GM23338 (cell line): ENCODE measurements at regions not wholly inside any gene's neighbourhood (a gene's known extent, or its start where the extent isn't known, plus 50 kb on each side); places are given as distances from the start of the nearest gene placed in this dataset.

Experiments
- ATAC-seq: fragments of 200-7000 bp; cut with Tn5 transposase; 3 replicates; pipeline ENCODE4 v1.9.1; 2020
- DNase-seq: peaks from one replicate; pipeline ENCODE4 v3.0.0-alpha.2; 2015; ENCODE audit warnings: low spot score
- H2AFZ ChIP-seq: fragments of 200-600 bp; sonication (generic); 2 replicates; pipeline ENCODE4 v1.8.0; 2016; ENCODE audit warnings: antibody characterized with exemption, mild to moderate bottlenecking, moderate library complexity
- H3F3A ChIP-seq: fragments of 200-600 bp; sonication (generic); replicated peaks from 2 replicates; pipeline ENCODE4 v1.8.0; 2017; ENCODE audit warnings: antibody characterized with exemption, mixed run types, low read depth
- H3K27ac ChIP-seq: fragments of 200-600 bp; sonication (generic); 2 replicates; pipeline ENCODE4 v1.6.1; 2016; ENCODE audit warnings: low read depth
- H3K27me3 ChIP-seq: fragments of 200-600 bp; sonication (generic); 2 replicates; pipeline ENCODE4 v1.8.0; 2016; ENCODE audit warnings: mild to moderate bottlenecking, mixed run types, moderate library complexity; ENCODE audit not compliant: insufficient read depth
- H3K36me3 ChIP-seq: fragments of 200-600 bp; sonication (generic); 2 replicates; pipeline ENCODE4 v1.8.0; 2016; ENCODE audit warnings: mild to moderate bottlenecking; ENCODE audit not compliant: insufficient read depth
- H3K4me1 ChIP-seq: fragments of 200-600 bp; sonication (generic); 2 replicates; pipeline ENCODE4 v1.8.0; 2016; ENCODE audit warnings: mild to moderate bottlenecking, moderate library complexity; ENCODE audit not compliant: insufficient read depth
- H3K4me2 ChIP-seq: fragments of 200-600 bp; sonication (generic); 2 replicates; pipeline ENCODE4 v1.7.1; 2017; ENCODE audit warnings: mixed run types
- H3K4me3 ChIP-seq: fragments of 200-600 bp; sonication (generic); 2 replicates; pipeline ENCODE4 v1.6.1; 2016; ENCODE audit warnings: mixed run types
- H3K79me2 ChIP-seq: fragments of 200-600 bp; sonication (generic); replicated peaks from 2 replicates; pipeline ENCODE4 v1.8.0; 2017; ENCODE audit warnings: mild to moderate bottlenecking; ENCODE audit not compliant: insufficient read depth
- H3K9me2 ChIP-seq: fragments of 200-600 bp; sonication (generic); 2 replicates; pipeline ENCODE4 v1.8.0; 2017; ENCODE audit not compliant: insufficient read depth
- H4K20me1 ChIP-seq: fragments of 200-600 bp; sonication (generic); replicated peaks from 2 replicates; pipeline ENCODE4 v1.8.0; 2017; ENCODE audit warnings: mild to moderate bottlenecking; ENCODE audit not compliant: insufficient read depth
- H3K27ac Mint-ChIP-seq: 2 replicates; pipeline ENCODE4 v1.8.0; 2020; ENCODE audit warnings: inconsistent platforms, mild to moderate bottlenecking, moderate library complexity, mixed read lengths
- H3K27me3 Mint-ChIP-seq: 3 replicates; pipeline ENCODE4 v1.8.0; 2022; ENCODE audit warnings: low read depth, mild to moderate bottlenecking, moderate library complexity, mixed read lengths, inconsistent platforms; ENCODE audit not compliant: insufficient read depth, poor library complexity
- H3K36me3 Mint-ChIP-seq: 3 replicates; pipeline ENCODE4 v1.8.0; 2021; ENCODE audit warnings: low read depth, mild to moderate bottlenecking, inconsistent platforms, moderate library complexity, mixed read lengths
- H3K4me1 Mint-ChIP-seq: 3 replicates; pipeline ENCODE4 v1.8.0; 2020; ENCODE audit warnings: mild to moderate bottlenecking, inconsistent platforms, mixed read lengths
- H3K4me3 Mint-ChIP-seq: 3 replicates; pipeline ENCODE4 v1.8.0; 2021; ENCODE audit warnings: moderate library complexity, mild to moderate bottlenecking, inconsistent platforms, mixed read lengths
- H3K9me3 Mint-ChIP-seq: 3 replicates; pipeline ENCODE4 v1.8.0; 2020; ENCODE audit warnings: moderate library complexity, mild to moderate bottlenecking, inconsistent platforms, mixed read lengths
- CREB1 ChIP-seq: fragments of 250-450 bp; sonication (Bioruptor Pico); IDR thresholded peaks from 2 replicates; pipeline ENCODE4 v1.5.0; 2020; ENCODE audit warnings: low read depth, mild to moderate bottlenecking, moderate library complexity
- CTCF ChIP-seq, 2 experiments: fragments of 200-600 bp in 1 of 2; sonication (generic) in 1 of 2; conservative IDR thresholded peaks; 2 replicates each; pipeline versions ENCODE4 v1.5.1 to v1.6.1; 2016 to 2017; ENCODE audit warnings: antibody characterized with exemption in 2 of 2, low read depth in 2 of 2, mild to moderate bottlenecking in 2 of 2, moderate library complexity in 1 of 2
- EZH2 ChIP-seq: fragments of 200-600 bp; sonication (generic); IDR thresholded peaks from one replicate; pipeline ENCODE4 v1.8.0; 2017; ENCODE audit warnings: antibody characterized with exemption, mild to moderate bottlenecking, low read depth; ENCODE audit not compliant: unreplicated experiment
- EZH2phosphoT487 ChIP-seq: fragments of 200-600 bp; sonication (generic); IDR thresholded peaks from one replicate; pipeline ENCODE4 v1.8.1; 2018; ENCODE audit warnings: antibody characterized with exemption; ENCODE audit not compliant: unreplicated experiment
- JUNB ChIP-seq: IDR thresholded peaks from one replicate; pipeline ENCODE4 v1.6.1; 2016; ENCODE audit warnings: antibody characterized with exemption; ENCODE audit not compliant: unreplicated experiment
- NANOG ChIP-seq: IDR thresholded peaks from 2 replicates; pipeline ENCODE4 v1.6.1; 2016; ENCODE audit warnings: antibody characterized with exemption, borderline replicate concordance
- POLR2AphosphoS5 ChIP-seq: IDR thresholded peaks from 2 replicates; pipeline ENCODE4 v1.6.1; 2016; ENCODE audit warnings: antibody characterized with exemption, low read depth
- REST ChIP-seq: IDR thresholded peaks from one replicate; pipeline ENCODE4 v1.6.1; 2018; ENCODE audit warnings: antibody characterized with exemption; ENCODE audit not compliant: unreplicated experiment
- STAT1 ChIP-seq: IDR thresholded peaks from one replicate; pipeline ENCODE4 v1.6.1; 2016; ENCODE audit warnings: antibody characterized with exemption; ENCODE audit not compliant: unreplicated experiment
- ZNF114 ChIP-seq: fragments of 250-450 bp; sonication (Bioruptor Pico); IDR thresholded peaks from 2 replicates; pipeline ENCODE4 v1.5.0; 2020; ENCODE audit warnings: mild to moderate bottlenecking, moderate library complexity

GRCh38 chr16:66304151-66304550, 62.3 kb upstream of the CDH5 start (continued):
- TF ChIP-seq EZH2phosphoT487 (no peak), ZNF114 (no peak), JUNB (no peak), STAT1 (no peak), EZH2 (no peak), CTCF (conservative IDR thresholded peaks at IDR 0.05; ENCODE audit: low read depth in 2 of 2) (no peak)

- H3K9me2 ChIP-seq = no peaks in the 10 kb centered on the region
- no peaks in the 10 kb centered on the region; the same call in 2 of the 3 replicates for H3K9me3 Mint-ChIP-seq
- peaks cover 14% of the 10 kb centered on the region for H3K27me3 Mint-ChIP-seq
- H3K36me3 ChIP-seq = no peaks in the 10 kb centered on the region
- no peaks in the 10 kb centered on the region for H3K79me2 ChIP-seq
- H2AFZ ChIP-seq = no peak overlapping the region
- no peaks in the 10 kb centered on the region for H3F3A ChIP-seq
- no peaks in the 10 kb centered on the region for H4K20me1 ChIP-seq
- H3K36me3 Mint-ChIP-seq = no peaks in the 10 kb centered on the region
- H3K27ac Mint-ChIP-seq = no peak overlapping the region
- H3K27ac ChIP-seq = no peak overlapping the region
- H3K4me3 Mint-ChIP-seq = no peak overlapping the region
- no peaks in the 10 kb centered on the region for H3K4me1 ChIP-seq
- no peak overlapping the region for H3K4me2 ChIP-seq
- no peak overlapping the region for H3K4me3 ChIP-seq
- no peak for TF ChIP-seq STAT1
- no peak for TF ChIP-seq CTCF (conservative IDR thresholded peaks at IDR 0.05; ENCODE audit: low read depth in 2 of 2)
- no peak for TF ChIP-seq POLR2AphosphoS5
- TF ChIP-seq NANOG = no peak
- H3K4me1 Mint-ChIP-seq = no peaks in the 10 kb centered on the region; the same call in 2 of the 3 replicates
- no peak for ATAC-seq
- no peak for DNase-seq
- H3K27me3 ChIP-seq = no peaks in the 10 kb centered on the region
These were observed 66.0 kb upstream of the CDH5 start for GRCh38 chr16:66300501-66300900.

GRCh38 chr16:66300037-66300436, 66.5 kb upstream of the CDH5 start:
- Mint-ChIP-seq H3K27me3 (peaks cover 14% of the 10 kb centered on the region), H3K27ac (no peak overlapping the region), H3K4me3 (no peak overlapping the region), H3K4me1 (no peaks in the 10 kb centered on the region; the same call in 2 of the 3 replicates), H3K36me3 (no peaks in the 10 kb centered on the region), H3K9me3 (no peaks in the 10 kb centered on the region; the same call in 2 of the 3 replicates)
- Histone ChIP-seq H3K4me3 (no peak overlapping the region), H3K4me1 (no peaks in the 10 kb centered on the region), H2AFZ (no peak overlapping the region), H3K27me3 (no peaks in the 10 kb centered on the region), H3K4me2 (no peak overlapping the region), H3K27ac (no peak overlapping the region), H3F3A (no peaks in the 10 kb centered on the region), H3K9me2 (no peaks in the 10 kb centered on the region), H3K36me3 (no peaks in the 10 kb centered on the region), H3K79me2 (no peaks in the 10 kb centered on the region), H4K20me1 (no peaks in the 10 kb centered on the region)
- ATAC-seq = no peak
- no peak for DNase-seq
- TF ChIP-seq REST = no peak
- TF ChIP-seq NANOG = no peak
- TF ChIP-seq CTCF (conservative IDR thresholded peaks at IDR 0.05; ENCODE audit: low read depth in 2 of 2) = no peak
- no peak for TF ChIP-seq EZH2phosphoT487
- no peak for TF ChIP-seq ZNF114
- TF ChIP-seq JUNB = no peak
- TF ChIP-seq STAT1 = no peak
- no peak for TF ChIP-seq CREB1 (CRISPR knock-in tag)
